Activated B cell treated with CpG ODN at 0.5 μM for 24 hours (primary cell): ENCODE measurements at regions not wholly inside any gene's neighbourhood (a gene's known extent, or its start where the extent isn't known, plus 50 kb on each side); places are given as distances from the start of the nearest gene placed in this dataset.

Source experiments
- ATAC-seq: fragments of 200-7000 bp; cut with Tn5 transposase; one replicate; pipeline ENCODE4 v1.10.0; 2021; ENCODE audit warnings: low read depth, mild to moderate bottlenecking, moderate library complexity
- CTCF ChIA-PET: fragments of 350-600 bp; sonication (Branson Sonifier 250); formaldehyde crosslinking; loops from one replicate; lab custom pipeline; 2021; ENCODE audit warnings: antibody characterized with exemption; lab: Charles Lee
- POLR2A ChIA-PET: fragments of 350-600 bp; sonication (Branson Sonifier 250); formaldehyde crosslinking; loops from one replicate; lab custom pipeline; 2021; ENCODE audit warnings: antibody characterized with exemption; lab: Charles Lee
- DNase-seq: peaks from one replicate; pipeline ENCODE4 v3.0.0; 2022
- H3K27ac Mint-ChIP-seq: one replicate; pipeline ENCODE4 v1.8.0; 2020; ENCODE audit warnings: mixed read lengths
- H3K27me3 Mint-ChIP-seq: one replicate; pipeline ENCODE4 v1.8.0; 2021; ENCODE audit warnings: mixed read lengths
- H3K36me3 Mint-ChIP-seq: one replicate; pipeline ENCODE4 v1.8.0; 2021; ENCODE audit warnings: low read depth, mixed read lengths
- H3K4me1 Mint-ChIP-seq: one replicate; pipeline ENCODE4 v1.8.0; 2021; ENCODE audit warnings: mixed read lengths
- H3K4me3 Mint-ChIP-seq: one replicate; pipeline ENCODE4 v1.8.0; 2020; ENCODE audit warnings: mild to moderate bottlenecking, mixed read lengths
- H3K9me3 Mint-ChIP-seq: one replicate; pipeline ENCODE4 v1.8.0; 2020; ENCODE audit warnings: mixed read lengths
- intact Hi-C: fragments of 100-400 bp; cut with micrococcal nuclease; formaldehyde crosslinking; loops from one replicate; pipeline ENCODE4 v1.15.1; 2024
- TF ChIP-seq, protein P1 (sequence below): fragments of 200-600 bp; IDR thresholded peaks from one replicate; pipeline ENCODE4 v1.8.0; 2022; ENCODE audit warnings: antibody characterized with exemption, mild to moderate bottlenecking

- intact Hi-C loops, result no loop called here
- CTCF ChIA-PET, result no interaction called here
- TF ChIP-seq, protein P1, sequence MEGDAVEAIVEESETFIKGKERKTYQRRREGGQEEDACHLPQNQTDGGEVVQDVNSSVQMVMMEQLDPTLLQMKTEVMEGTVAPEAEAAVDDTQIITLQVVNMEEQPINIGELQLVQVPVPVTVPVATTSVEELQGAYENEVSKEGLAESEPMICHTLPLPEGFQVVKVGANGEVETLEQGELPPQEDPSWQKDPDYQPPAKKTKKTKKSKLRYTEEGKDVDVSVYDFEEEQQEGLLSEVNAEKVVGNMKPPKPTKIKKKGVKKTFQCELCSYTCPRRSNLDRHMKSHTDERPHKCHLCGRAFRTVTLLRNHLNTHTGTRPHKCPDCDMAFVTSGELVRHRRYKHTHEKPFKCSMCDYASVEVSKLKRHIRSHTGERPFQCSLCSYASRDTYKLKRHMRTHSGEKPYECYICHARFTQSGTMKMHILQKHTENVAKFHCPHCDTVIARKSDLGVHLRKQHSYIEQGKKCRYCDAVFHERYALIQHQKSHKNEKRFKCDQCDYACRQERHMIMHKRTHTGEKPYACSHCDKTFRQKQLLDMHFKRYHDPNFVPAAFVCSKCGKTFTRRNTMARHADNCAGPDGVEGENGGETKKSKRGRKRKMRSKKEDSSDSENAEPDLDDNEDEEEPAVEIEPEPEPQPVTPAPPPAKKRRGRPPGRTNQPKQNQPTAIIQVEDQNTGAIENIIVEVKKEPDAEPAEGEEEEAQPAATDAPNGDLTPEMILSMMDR, result no peak
- no peak overlapping the region for H3K4me3 Mint-ChIP-seq
- POLR2A ChIA-PET, result no interaction called here
- peaks cover 3% of the 10 kb centered on the region for H3K27me3 Mint-ChIP-seq
- ATAC-seq (no peak), DNase-seq (no peak)
- H3K27ac Mint-ChIP-seq, result no peak overlapping the region
- H3K36me3 Mint-ChIP-seq, result no peaks in the 10 kb centered on the region
- no peaks in the 10 kb centered on the region for H3K4me1 Mint-ChIP-seq
- no peaks in the 10 kb centered on the region for H3K9me3 Mint-ChIP-seq
Observed at GRCh38 chr18:22098563-22098989, 70.8 kb upstream of the GATA6 start.

- ChIA-PET POLR2A (no interaction called here), CTCF (no interaction called here)
- H3K27me3 Mint-ChIP-seq, result peaks cover 3% of the 10 kb centered on the region
- no peak for DNase-seq
- intact Hi-C loops, result no loop called here
- ATAC-seq, result no peak
- no peak overlapping the region for H3K4me3 Mint-ChIP-seq
- H3K27ac Mint-ChIP-seq, result no peak overlapping the region
- TF ChIP-seq, protein P1, result no peak
- H3K9me3 Mint-ChIP-seq, result no peaks in the 10 kb centered on the region
- H3K4me1 Mint-ChIP-seq, result no peaks in the 10 kb centered on the region
- no peaks in the 10 kb centered on the region for H3K36me3 Mint-ChIP-seq
Observed at GRCh38 chr18:22099925-22100324, 69.5 kb upstream of the GATA6 start.

GRCh38 chr18:22101731-22102130, 67.7 kb upstream of the GATA6 start:
- Mint-ChIP-seq H3K9me3 (no peaks in the 10 kb centered on the region), H3K27me3 (peaks cover 3% of the 10 kb centered on the region), H3K4me3 (no peak overlapping the region), H3K36me3 (no peaks in the 10 kb centered on the region), H3K27ac (no peak overlapping the region), H3K4me1 (no peaks in the 10 kb centered on the region)
- ATAC-seq, result no peak
- ChIA-PET POLR2A (no interaction called here), CTCF (no interaction called here)
- intact Hi-C loops, result no loop called here
- DNase-seq, result no peak
- TF ChIP-seq, protein P1, result no peak

GRCh38 chr18:22102953-22103646, 66.3 kb upstream of the GATA6 start:
- intact Hi-C loops, result no loop called here
- no peak overlapping the region for H3K27ac Mint-ChIP-seq
- H3K9me3 Mint-ChIP-seq, result no peaks in the 10 kb centered on the region
- ChIA-PET POLR2A (no interaction called here), CTCF (no interaction called here)
- DNase-seq, result no peak
- no peak for ATAC-seq
- H3K36me3 Mint-ChIP-seq, result no peaks in the 10 kb centered on the region
- peaks cover 3% of the 10 kb centered on the region for H3K27me3 Mint-ChIP-seq
- H3K4me1 Mint-ChIP-seq, result no peaks in the 10 kb centered on the region
- H3K4me3 Mint-ChIP-seq, result no peak overlapping the region
- TF ChIP-seq, protein P1, result no peak

- intact Hi-C loops, result no loop called here
- ATAC-seq (no peak), DNase-seq (no peak)
- POLR2A ChIA-PET, result no interaction called here
- Mint-ChIP-seq H3K27me3 (peaks cover 3% of the 10 kb centered on the region), H3K27ac (no peak overlapping the region), H3K9me3 (no peaks in the 10 kb centered on the region), H3K36me3 (no peaks in the 10 kb centered on the region), H3K4me3 (no peak overlapping the region), H3K4me1 (no peaks in the 10 kb centered on the region)
- CTCF ChIA-PET, result no interaction called here
- TF ChIP-seq, protein P1, result no peak
Observed at GRCh38 chr18:22103647-22104031, 65.8 kb upstream of the GATA6 start.
